ENCODE measurements at regions not wholly inside any gene's neighbourhood (a gene's known extent, or its start where the extent isn't known, plus 50 kb on each side); places are given as distances from the start of the nearest gene placed in this dataset.
A peak's percentile ranks its signal among the peaks of the same experiment; 100 is the strongest.

GRCh38 chr10:89829262-89829886 lies 128.0 kb downstream of the KIF20B start:
- ATAC-seq = no peak

- no peak for ATAC-seq
Observed at GRCh38 chr10:89829887-89830269, 128.5 kb downstream of the KIF20B start.

DNA sequence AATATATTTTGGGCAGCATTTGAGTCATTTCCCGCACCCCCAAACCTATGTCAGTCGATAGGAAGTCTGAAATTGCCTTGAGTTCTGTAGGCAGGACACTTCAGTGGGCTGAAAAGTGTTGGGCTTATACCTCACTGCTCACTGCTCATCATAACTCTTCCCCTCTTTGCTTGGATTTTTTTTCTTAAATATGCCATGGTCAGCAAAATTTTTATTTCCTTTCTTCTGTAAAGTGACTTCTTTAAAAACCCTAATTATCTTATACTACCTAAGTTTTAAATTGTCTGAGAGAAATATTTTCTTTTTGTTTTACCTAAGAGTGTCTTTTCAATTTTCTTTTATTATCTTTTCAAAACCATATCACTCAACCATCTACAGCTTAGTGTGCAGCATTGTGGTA lies 129.2 kb downstream of the KIF20B start:
- no peak for ATAC-seq

- no peak for ATAC-seq
Observed at GRCh38 chr10:89836840-89837164, 135.4 kb downstream of the KIF20B start.

DNA sequence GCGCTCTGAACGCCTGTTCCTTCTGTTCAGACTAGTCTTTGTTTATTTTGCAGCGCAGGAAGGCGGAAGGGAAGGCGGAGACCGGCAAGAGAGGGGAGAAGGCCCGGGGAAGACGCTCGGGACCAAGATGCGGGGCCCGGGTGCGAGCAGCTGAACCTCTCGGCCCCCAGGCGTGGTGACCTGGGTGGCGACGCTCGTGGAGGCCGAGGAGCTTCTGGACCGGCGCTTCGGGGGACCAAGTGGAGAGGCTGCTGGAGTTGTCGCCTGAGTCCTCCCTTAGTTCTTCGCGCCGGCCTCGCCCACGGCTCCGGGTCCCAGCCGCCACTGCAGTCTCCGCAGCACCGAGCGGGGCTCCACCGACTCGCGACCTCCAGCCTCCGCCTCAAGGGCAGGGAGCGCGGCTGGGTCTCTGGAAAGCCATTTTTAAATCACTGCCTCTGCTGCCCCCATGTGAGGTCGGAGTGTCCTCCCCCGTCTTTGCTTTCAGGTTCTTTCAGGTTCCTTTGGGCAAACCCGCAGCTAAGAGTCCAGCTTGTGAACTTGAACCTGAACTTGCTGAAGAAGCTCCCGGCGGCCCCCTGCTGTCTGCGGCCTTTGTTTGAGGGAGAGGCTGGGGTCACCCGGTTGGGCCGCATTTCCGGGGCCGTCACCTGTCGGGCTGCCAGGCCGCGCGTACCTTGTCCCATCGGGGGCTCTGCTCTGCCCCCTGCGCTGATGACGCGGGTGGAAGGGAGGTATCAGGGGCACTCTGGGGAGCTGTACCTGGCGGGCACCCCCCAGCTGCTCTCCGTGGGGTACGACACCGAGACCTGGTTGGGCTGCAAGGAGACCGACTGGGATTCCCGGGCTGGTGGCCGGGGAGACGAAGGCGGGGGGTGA lies 136.0 kb downstream of the KIF20B start:
- peak; percentile 48 for ATAC-seq

- peak; percentile 28 for ATAC-seq
Observed at GRCh38 chr10:89838044-89838615, 136.7 kb downstream of the KIF20B start.

GRCh38 chr10:89845541-89846280 lies 144.3 kb downstream of the KIF20B start:
- ATAC-seq = peak; percentile 8

- ATAC-seq = peak; percentile 22
Observed at GRCh38 chr10:89846281-89846630, 144.9 kb downstream of the KIF20B start.

DNA sequence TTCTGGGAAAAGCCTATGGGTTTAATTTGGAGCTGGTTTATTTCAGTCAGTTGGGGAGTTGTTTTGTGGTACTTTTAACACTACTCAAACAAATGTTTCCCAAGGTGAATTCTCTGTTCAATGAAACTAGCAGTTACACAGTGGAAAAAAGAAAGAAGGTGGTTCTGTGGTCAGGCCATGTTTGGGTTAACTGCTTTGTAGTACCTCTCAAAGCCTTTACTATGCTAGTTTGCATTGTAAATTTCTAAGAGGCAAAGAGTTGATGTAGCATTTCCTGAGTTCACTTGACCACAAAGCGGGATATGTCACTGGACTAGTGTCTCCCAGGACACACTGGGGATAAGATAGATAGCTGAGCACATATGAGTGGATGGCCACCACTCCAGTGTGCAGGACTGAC lies 145.4 kb downstream of the KIF20B start:
- ATAC-seq = no peak

DNA sequence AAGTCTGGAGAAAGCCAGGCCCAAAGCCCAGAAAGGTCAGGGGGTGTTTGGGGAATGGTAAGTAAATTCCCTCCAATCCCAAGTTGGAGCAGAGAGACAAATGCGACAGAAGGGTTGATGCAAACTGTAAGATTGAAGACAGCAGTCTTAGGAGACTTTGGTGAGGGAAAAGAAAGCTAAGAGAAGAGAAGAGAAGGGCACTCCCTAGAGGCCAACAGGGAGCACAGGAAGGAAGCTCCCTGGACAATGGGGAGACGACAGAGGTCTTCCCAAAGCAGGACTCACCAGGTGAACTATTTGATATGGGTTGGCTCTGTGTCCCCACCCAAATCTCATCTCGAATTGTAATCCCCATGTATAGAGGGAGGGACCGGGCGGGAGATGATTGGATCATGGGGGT lies 151.5 kb downstream of the KIF20B start:
- no peak for ATAC-seq

GRCh38 chr10:89853781-89854191 lies 152.4 kb downstream of the KIF20B start:
- no peak for ATAC-seq

- ATAC-seq = no peak
Observed at GRCh38 chr10:89857431-89858042, 156.1 kb downstream of the KIF20B start.

DNA sequence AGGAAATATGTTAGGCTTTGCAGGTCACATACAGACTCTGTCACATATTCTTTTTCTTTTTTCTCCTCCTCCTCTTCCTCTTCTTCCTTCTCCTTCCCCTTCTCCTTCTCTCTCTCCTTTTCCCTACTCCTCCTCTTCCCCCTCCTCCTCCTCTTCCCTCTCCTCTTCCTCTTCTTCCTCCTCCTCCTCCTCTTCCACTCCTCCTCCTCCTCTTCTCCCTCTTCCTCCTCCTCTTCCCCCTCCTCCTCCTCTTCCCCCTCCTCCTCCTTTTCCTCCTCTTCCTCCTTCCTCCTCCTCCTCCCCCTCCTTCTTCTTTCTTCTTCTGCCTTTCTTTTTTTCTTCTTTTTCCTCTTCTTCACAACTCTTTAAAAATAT lies 159.8 kb downstream of the KIF20B start:
- no peak for ATAC-seq

GRCh38 chr10:89861584-89862301 lies 160.4 kb downstream of the KIF20B start:
- peak; percentile 95 for ATAC-seq

GRCh38 chr10:89867964-89868363 lies 166.6 kb downstream of the KIF20B start:
- ATAC-seq = peak; percentile 42

DNA sequence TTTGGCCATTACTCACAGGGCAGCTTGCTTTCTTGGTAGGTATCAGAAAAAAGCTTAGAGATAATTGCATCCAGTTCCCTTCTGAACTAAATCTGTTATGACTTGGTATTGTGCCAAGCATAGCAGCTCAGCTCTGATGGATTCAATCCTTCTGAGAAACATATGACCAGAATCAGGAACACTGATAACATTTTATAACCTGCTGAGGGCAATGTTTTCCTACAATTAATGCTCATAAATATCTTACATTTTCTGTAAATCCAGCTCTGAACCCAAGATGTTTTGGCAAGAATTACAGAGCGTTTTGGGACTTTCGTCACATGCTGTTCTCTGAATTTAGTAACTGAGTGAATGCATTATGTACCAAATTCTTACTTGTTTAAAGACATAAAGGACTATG lies 167.8 kb downstream of the KIF20B start:
- ATAC-seq = no peak

DNA sequence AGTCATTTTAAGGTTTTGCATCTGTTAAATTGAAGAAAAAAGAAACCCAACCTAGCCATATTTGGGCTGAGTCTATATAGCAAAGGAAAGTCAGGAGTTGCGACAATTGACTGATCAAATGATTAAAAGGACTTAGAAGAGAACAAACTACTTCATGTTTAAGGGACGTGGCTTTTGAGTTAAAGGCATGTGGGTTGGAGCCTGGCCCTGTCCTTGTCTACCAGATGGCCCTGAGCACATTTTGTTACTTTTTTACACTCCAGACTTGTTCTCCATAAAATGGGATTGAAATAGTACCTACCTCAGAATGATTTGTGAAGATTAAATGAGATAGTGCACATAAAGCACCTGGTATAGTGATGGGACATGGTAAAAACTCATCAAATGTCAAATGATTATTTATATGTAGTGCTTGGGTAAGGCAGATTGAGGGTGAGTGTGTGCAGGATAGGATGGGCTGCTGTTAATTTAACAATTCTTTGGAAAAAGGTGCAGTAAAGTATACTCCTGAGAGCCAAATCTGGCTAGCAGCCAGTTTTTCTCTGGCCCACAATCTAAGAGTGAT lies 168.3 kb downstream of the KIF20B start:
- ATAC-seq = no peak

- no peak for ATAC-seq
Observed at GRCh38 chr10:89870936-89871335, 169.5 kb downstream of the KIF20B start.

GRCh38 chr10:89873055-89873454 lies 171.7 kb downstream of the KIF20B start:
- no peak for ATAC-seq

DNA sequence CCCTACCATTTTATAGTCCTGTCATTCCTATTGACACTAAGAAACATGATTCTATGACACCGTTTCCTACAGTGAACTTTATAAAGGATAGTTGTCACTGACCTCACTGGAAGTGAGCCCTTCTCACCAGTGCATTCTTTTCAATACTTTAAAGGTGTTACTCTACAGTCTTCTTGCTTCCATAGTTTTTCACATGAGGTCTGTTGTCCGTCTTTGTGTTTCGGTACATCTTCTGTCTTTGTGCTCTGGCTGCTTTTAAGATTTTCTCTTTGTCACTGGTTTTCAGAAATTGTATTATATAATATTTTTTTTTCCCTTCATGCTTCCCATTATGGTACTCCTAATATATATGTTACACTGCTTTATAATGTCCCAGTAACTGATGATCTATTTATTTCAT lies 174.2 kb downstream of the KIF20B start:
- ATAC-seq = no peak

DNA sequence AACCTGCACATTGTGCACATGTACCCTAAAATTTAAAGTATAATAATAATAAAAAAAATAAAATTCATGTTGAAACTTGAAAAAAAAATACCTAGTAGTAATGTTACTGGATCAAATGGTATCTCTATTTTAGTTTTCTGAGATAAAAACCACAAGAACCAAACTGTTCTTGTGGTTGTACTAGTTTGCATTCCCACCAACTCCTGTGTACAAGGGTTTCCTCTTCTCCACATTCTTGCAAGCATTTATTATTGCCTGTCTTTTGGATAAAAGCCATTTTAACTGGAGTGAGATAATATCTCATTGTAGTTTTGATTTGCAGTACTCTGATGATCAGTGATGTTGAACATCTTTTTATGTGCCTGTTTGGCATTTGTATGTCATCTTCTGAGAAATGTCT lies 177.7 kb downstream of the KIF20B start:
- ATAC-seq = no peak

- ATAC-seq = no peak
Observed at GRCh38 chr10:89887406-89887805, 186.0 kb downstream of the KIF20B start.
